ENCODE measurements at regions not wholly inside any gene's neighbourhood (a gene's known extent, or its start where the extent isn't known, plus 50 kb on each side); places are given as distances from the start of the nearest gene placed in this dataset.

- no peak for FAIRE-seq
- TF ChIP-seq TAF1 (IDR thresholded peaks at IDR 0.05; ENCODE audit: low read depth, low read length) (no peak), POU2F2 (IDR thresholded peaks at IDR 0.05; ENCODE audit: low read depth, low read length) (no peak), PAX5 (IDR thresholded peaks at IDR 0.05; ENCODE audit: insufficient read depth, low read length, severe bottlenecking) (no peak), POLR2A (IDR thresholded peaks at IDR 0.05; ENCODE audit: low read depth, low read length) (no peak), POLR2AphosphoS5 (IDR thresholded peaks at IDR 0.05; ENCODE audit: low read depth, low read length) (no peak), SPI1 (IDR thresholded peaks at IDR 0.05; ENCODE audit: low read depth, low read length) (no peak)
- no peak for DNase-seq (ENCODE audit: insufficient read length, low spot score)
Observed at GRCh38 chr1:4528590-4528989, 125.8 kb upstream of the AJAP1 start.

DNA sequence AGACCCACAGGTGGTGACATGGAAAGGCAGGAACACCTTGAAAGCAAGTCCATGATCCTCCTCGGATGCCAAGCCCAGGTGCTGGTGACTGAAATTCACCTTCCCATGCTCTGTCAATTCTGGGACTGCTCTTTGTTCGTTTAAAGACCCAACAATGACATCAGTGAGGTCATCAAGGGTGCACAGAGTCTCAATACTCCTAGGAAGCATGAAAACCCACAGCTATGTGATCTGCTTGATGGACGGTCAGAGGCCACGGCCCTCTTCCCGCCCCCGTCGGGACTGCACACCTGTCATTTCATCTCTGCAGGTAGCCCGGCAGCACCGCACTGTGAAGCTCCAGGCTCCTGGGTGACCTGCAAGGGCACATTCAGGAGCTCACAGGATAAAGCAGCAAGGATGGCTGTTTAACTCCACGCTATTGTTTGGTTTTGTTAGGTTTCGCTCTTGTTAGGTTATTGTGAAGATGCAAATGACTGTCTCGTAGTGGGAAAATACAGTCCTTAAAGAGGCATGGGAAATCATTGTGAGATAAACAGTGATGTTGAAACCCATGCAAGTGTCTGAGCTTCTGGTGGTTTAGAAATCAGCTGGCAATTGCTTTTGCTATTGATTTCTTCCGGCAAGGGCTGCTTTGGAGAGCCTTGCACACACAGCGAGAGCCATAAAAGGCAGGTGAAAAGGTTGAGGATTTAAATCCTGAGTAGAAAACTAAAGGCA lies 124.8 kb upstream of the AJAP1 start:
- DNase-seq (ENCODE audit: insufficient read length, low spot score): no peak
- no peak for FAIRE-seq

DNA sequence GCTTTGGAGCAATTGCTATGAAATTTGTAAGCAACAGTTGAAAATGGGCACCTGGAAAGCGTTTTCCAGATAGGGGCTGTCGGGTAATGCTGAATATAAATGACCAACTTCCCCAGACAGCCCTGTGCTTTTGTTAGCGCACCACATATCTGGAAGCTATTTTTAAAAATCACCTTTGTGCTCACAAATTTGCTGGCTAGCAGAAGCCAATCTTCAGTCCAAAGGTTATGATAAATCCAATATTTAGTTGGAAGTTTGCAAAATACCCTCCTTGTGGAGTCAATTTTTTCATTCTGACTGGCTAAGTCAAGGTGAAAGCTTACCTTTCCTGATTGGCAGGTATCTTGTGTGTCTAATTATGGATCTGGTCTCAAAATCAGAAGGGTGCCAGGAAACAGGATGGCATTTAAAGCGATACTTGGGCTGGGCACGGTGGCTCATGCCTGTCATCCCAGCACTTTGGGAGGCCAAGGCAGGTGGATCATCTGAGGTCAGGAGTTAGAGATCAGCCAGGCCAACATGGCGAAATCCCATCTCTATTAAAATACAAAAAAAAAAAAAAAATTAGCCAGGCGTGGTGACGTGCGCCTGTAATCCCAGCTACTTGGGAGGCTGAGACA lies 124.1 kb upstream of the AJAP1 start:
- DNase-seq (ENCODE audit: insufficient read length, low spot score): no peak
- FAIRE-seq: no peak

More for the DNA sequence above, 124.8 kb upstream of the AJAP1 start:
- TF ChIP-seq PAX5 (IDR thresholded peaks at IDR 0.05; ENCODE audit: insufficient read depth, low read length, severe bottlenecking) (no peak), TAF1 (IDR thresholded peaks at IDR 0.05; ENCODE audit: low read depth, low read length) (no peak), POLR2AphosphoS5 (IDR thresholded peaks at IDR 0.05; ENCODE audit: low read depth, low read length) (no peak)

GRCh38 chr1:4531842-4532241 lies 122.6 kb upstream of the AJAP1 start:
- no peak for TF ChIP-seq POLR2A (IDR thresholded peaks at IDR 0.05; ENCODE audit: low read depth, low read length)
- no peak for TF ChIP-seq POLR2AphosphoS5 (IDR thresholded peaks at IDR 0.05; ENCODE audit: low read depth, low read length)
- TF ChIP-seq SPI1 (IDR thresholded peaks at IDR 0.05; ENCODE audit: low read depth, low read length): no peak
- no peak for TF ChIP-seq PAX5 (IDR thresholded peaks at IDR 0.05; ENCODE audit: insufficient read depth, low read length, severe bottlenecking)
- no peak for TF ChIP-seq POU2F2 (IDR thresholded peaks at IDR 0.05; ENCODE audit: low read depth, low read length)
- TF ChIP-seq TAF1 (IDR thresholded peaks at IDR 0.05; ENCODE audit: low read depth, low read length): no peak
- no peak for DNase-seq (ENCODE audit: insufficient read length, low spot score)
- no peak for FAIRE-seq

More for the DNA sequence above, 124.1 kb upstream of the AJAP1 start:
- TF ChIP-seq SPI1 (IDR thresholded peaks at IDR 0.05; ENCODE audit: low read depth, low read length) (no peak), POU2F2 (IDR thresholded peaks at IDR 0.05; ENCODE audit: low read depth, low read length) (no peak), POLR2A (IDR thresholded peaks at IDR 0.05; ENCODE audit: low read depth, low read length) (no peak), POLR2AphosphoS5 (IDR thresholded peaks at IDR 0.05; ENCODE audit: low read depth, low read length) (no peak), TAF1 (IDR thresholded peaks at IDR 0.05; ENCODE audit: low read depth, low read length) (no peak), PAX5 (IDR thresholded peaks at IDR 0.05; ENCODE audit: insufficient read depth, low read length, severe bottlenecking) (no peak)

DNA sequence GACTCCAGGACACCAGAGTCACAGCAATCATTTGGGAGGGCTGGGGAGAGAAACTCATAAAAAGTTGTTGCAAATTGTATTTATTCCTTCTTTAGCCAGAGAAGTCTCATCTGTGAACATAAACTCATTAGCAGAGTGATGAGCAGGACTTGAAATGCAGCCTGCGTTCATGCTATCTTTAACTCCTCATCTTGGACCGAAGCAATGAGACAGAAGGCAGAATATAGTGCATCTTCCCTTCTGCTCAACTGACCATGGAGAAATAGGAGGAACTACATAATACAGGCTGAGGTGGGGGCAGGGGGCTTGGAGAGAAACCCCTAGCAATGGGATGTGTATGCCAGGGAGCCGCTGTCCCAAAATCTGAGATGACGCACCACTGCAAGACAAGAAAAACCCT lies 121.8 kb upstream of the AJAP1 start:
- FAIRE-seq: no peak
- no peak for DNase-seq (ENCODE audit: insufficient read length, low spot score)
- TF ChIP-seq PAX5 (IDR thresholded peaks at IDR 0.05; ENCODE audit: insufficient read depth, low read length, severe bottlenecking) (no peak), SPI1 (IDR thresholded peaks at IDR 0.05; ENCODE audit: low read depth, low read length) (no peak), POU2F2 (IDR thresholded peaks at IDR 0.05; ENCODE audit: low read depth, low read length) (no peak), TAF1 (IDR thresholded peaks at IDR 0.05; ENCODE audit: low read depth, low read length) (no peak), POLR2A (IDR thresholded peaks at IDR 0.05; ENCODE audit: low read depth, low read length) (no peak), POLR2AphosphoS5 (IDR thresholded peaks at IDR 0.05; ENCODE audit: low read depth, low read length) (no peak)

DNA sequence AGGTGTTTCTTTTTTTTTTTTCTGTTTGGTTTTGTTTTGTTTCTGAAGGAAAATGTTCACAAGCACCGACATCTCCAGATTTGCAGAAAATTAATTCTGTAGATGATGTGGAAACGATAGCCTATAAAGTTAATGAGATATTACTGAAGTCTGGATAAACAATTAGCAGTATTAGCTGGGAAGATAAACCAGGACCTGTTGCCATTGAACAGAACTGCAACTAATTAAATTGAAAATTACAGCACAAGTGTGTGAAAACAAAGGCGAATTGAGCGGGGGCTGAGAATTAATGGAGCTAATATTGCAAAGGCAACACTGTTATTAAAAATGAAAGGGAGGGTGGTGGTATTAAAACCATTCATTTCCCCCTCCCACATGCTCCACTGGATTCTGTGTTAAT lies 107.5 kb upstream of the AJAP1 start:
- DNase-seq (ENCODE audit: insufficient read length, low spot score): no peak
- FAIRE-seq: no peak
- TF ChIP-seq POU2F2 (IDR thresholded peaks at IDR 0.05; ENCODE audit: low read depth, low read length) (no peak), SPI1 (IDR thresholded peaks at IDR 0.05; ENCODE audit: low read depth, low read length) (no peak), PAX5 (IDR thresholded peaks at IDR 0.05; ENCODE audit: insufficient read depth, low read length, severe bottlenecking) (no peak), POLR2A (IDR thresholded peaks at IDR 0.05; ENCODE audit: low read depth, low read length) (no peak), POLR2AphosphoS5 (IDR thresholded peaks at IDR 0.05; ENCODE audit: low read depth, low read length) (no peak), TAF1 (IDR thresholded peaks at IDR 0.05; ENCODE audit: low read depth, low read length) (no peak)

GRCh38 chr1:4549930-4550329 lies 104.5 kb upstream of the AJAP1 start:
- FAIRE-seq (no peak), DNase-seq (ENCODE audit: insufficient read length, low spot score) (no peak)
- no peak for TF ChIP-seq TAF1 (IDR thresholded peaks at IDR 0.05; ENCODE audit: low read depth, low read length)
- no peak for TF ChIP-seq SPI1 (IDR thresholded peaks at IDR 0.05; ENCODE audit: low read depth, low read length)
- TF ChIP-seq POU2F2 (IDR thresholded peaks at IDR 0.05; ENCODE audit: low read depth, low read length): no peak
- no peak for TF ChIP-seq POLR2AphosphoS5 (IDR thresholded peaks at IDR 0.05; ENCODE audit: low read depth, low read length)
- no peak for TF ChIP-seq PAX5 (IDR thresholded peaks at IDR 0.05; ENCODE audit: insufficient read depth, low read length, severe bottlenecking)
- TF ChIP-seq POLR2A (IDR thresholded peaks at IDR 0.05; ENCODE audit: low read depth, low read length): no peak

DNA sequence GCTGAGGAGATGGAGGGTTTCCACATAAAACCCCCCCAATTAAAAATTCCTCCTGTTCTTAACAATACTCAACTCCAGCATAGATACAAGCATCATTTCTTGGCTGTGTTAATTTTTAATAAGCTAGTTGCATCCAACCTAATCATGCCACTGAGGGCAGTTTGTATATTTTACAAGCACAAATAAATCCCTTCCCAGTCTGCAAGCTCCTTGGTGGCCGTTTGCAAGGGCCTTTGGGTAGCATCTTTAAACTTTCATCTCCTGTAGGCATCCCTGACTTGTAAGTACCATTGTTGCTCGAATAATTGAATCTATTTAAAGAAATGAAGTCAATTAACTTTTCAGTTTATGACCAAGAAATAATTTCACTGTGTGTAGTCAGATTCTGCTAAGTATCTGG lies 103.5 kb upstream of the AJAP1 start:
- FAIRE-seq: no peak
- TF ChIP-seq PAX5 (IDR thresholded peaks at IDR 0.05; ENCODE audit: insufficient read depth, low read length, severe bottlenecking): no peak
- no peak for TF ChIP-seq SPI1 (IDR thresholded peaks at IDR 0.05; ENCODE audit: low read depth, low read length)
- TF ChIP-seq POLR2A (IDR thresholded peaks at IDR 0.05; ENCODE audit: low read depth, low read length): no peak
- no peak for TF ChIP-seq TAF1 (IDR thresholded peaks at IDR 0.05; ENCODE audit: low read depth, low read length)
- TF ChIP-seq POU2F2 (IDR thresholded peaks at IDR 0.05; ENCODE audit: low read depth, low read length): no peak
- no peak for TF ChIP-seq POLR2AphosphoS5 (IDR thresholded peaks at IDR 0.05; ENCODE audit: low read depth, low read length)
- no peak for DNase-seq (ENCODE audit: insufficient read length, low spot score)

DNA sequence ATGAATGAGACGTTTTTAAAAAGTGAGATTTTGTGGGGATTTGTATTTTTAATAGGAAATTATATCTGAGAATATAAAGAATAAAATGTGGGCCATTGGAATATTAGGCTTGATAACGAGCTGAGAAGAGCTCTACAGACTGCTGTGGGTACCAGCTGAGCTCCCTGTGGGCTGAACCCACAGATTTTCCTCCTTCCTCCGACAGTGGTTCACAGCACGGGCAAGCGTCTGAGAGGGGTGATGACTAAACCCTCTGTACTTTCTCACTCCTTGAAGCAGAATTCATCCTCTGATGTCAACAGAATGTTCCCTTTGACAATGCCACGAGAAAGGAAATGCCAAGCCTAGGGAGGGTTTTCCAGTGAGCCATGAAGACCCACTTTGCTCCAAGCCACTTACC lies 102.7 kb upstream of the AJAP1 start:
- FAIRE-seq (no peak), DNase-seq (ENCODE audit: insufficient read length, low spot score) (no peak)
- no peak for TF ChIP-seq SPI1 (IDR thresholded peaks at IDR 0.05; ENCODE audit: low read depth, low read length)
- TF ChIP-seq PAX5 (IDR thresholded peaks at IDR 0.05; ENCODE audit: insufficient read depth, low read length, severe bottlenecking): no peak
- no peak for TF ChIP-seq POLR2A (IDR thresholded peaks at IDR 0.05; ENCODE audit: low read depth, low read length)
- TF ChIP-seq POLR2AphosphoS5 (IDR thresholded peaks at IDR 0.05; ENCODE audit: low read depth, low read length): no peak
- TF ChIP-seq TAF1 (IDR thresholded peaks at IDR 0.05; ENCODE audit: low read depth, low read length): no peak
- TF ChIP-seq POU2F2 (IDR thresholded peaks at IDR 0.05; ENCODE audit: low read depth, low read length): no peak
